ENCODE measurements at regions not wholly inside any gene's neighbourhood (a gene's known extent, or its start where the extent isn't known, plus 50 kb on each side); places are given as distances from the start of the nearest gene placed in this dataset.

DNA sequence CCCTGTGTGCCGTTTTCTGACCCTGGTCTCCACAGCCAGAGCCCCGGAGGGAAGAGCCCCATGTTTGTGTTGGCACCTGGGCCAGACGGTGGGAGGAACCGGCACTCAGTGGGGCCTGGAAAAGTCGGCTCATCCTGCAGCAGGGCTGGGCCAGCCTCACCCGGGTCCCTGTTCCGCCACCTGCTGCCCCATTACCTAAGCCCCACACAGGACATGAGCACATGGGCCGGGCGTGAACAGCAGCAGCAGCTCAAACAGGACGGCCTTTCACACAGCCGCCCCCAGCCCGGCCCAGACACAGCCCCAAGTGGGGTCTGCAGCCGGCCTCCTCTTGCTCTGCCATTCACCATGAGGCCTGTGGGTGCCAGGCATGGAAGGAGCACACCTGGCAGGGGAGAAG, 302.4 kb downstream of the MN1 start:
- TF ChIP-seq, protein P1, sequence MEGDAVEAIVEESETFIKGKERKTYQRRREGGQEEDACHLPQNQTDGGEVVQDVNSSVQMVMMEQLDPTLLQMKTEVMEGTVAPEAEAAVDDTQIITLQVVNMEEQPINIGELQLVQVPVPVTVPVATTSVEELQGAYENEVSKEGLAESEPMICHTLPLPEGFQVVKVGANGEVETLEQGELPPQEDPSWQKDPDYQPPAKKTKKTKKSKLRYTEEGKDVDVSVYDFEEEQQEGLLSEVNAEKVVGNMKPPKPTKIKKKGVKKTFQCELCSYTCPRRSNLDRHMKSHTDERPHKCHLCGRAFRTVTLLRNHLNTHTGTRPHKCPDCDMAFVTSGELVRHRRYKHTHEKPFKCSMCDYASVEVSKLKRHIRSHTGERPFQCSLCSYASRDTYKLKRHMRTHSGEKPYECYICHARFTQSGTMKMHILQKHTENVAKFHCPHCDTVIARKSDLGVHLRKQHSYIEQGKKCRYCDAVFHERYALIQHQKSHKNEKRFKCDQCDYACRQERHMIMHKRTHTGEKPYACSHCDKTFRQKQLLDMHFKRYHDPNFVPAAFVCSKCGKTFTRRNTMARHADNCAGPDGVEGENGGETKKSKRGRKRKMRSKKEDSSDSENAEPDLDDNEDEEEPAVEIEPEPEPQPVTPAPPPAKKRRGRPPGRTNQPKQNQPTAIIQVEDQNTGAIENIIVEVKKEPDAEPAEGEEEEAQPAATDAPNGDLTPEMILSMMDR (IDR thresholded peaks at IDR 0.05; ENCODE audit: low read length) = no peak
- TF ChIP-seq EZH2 (IDR thresholded peaks at IDR 0.05; ENCODE audit: borderline replicate concordance, low read length) = no peak

Measured in OCI-LY1 (cell line).